WTC11 (cell line): ENCODE measurements at regions not wholly inside any gene's neighbourhood (a gene's known extent, or its start where the extent isn't known, plus 50 kb on each side); places are given as distances from the start of the nearest gene placed in this dataset.

Experiments used
- ATAC-seq: fragments of 200-7000 bp; cut with Tn5 transposase; 2 replicates; pipeline ENCODE4 v1.10.0; 2021; ENCODE audit warnings: mild to moderate bottlenecking, moderate library complexity
- CTCF ChIA-PET: fragments of 300-600 bp; sonication (Branson Sonifier 250); formaldehyde crosslinking; loops from one replicate; lab custom pipeline; 2021; ENCODE audit warnings: antibody characterized with exemption; lab: Charles Lee
- POLR2A ChIA-PET: fragments of 350-600 bp; sonication (Branson Sonifier 250); formaldehyde crosslinking; loops from one replicate; lab custom pipeline; 2021; ENCODE audit warnings: antibody characterized with exemption; lab: Charles Lee
- DNase-seq: peaks from one replicate; pipeline ENCODE4 v3.0.0; 2021; ENCODE audit warnings: low spot score
- H3K27ac Mint-ChIP-seq: 2 replicates; pipeline ENCODE4 v1.8.0; 2021; ENCODE audit warnings: mixed read lengths
- H3K27me3 Mint-ChIP-seq: 2 replicates; pipeline ENCODE4 v1.8.0; 2021; ENCODE audit warnings: low read depth, mild to moderate bottlenecking, moderate library complexity, mixed read lengths
- H3K36me3 Mint-ChIP-seq: 2 replicates; pipeline ENCODE4 v1.8.0; 2021; ENCODE audit warnings: mixed read lengths
- H3K4me1 Mint-ChIP-seq: 2 replicates; pipeline ENCODE4 v1.8.0; 2022; ENCODE audit warnings: mixed read lengths
- H3K4me3 Mint-ChIP-seq: 2 replicates; pipeline ENCODE4 v1.8.0; 2021; ENCODE audit warnings: mild to moderate bottlenecking, moderate library complexity, mixed read lengths
- H3K9me3 Mint-ChIP-seq: 2 replicates; pipeline ENCODE4 v1.8.0; 2021; ENCODE audit warnings: mixed read lengths
- ATF1 ChIP-seq: sonication (generic); formaldehyde crosslinking; IDR thresholded peaks from 2 replicates; pipeline ENCODE4 v1.8.1; 2023; ENCODE audit warnings: mild to moderate bottlenecking, moderate library complexity, missing genetic modification reagents
- ELF4 ChIP-seq: sonication (generic); formaldehyde crosslinking; IDR thresholded peaks from 2 replicates; pipeline ENCODE4 v1.8.1; 2022; ENCODE audit warnings: low read depth, mild to moderate bottlenecking, moderate library complexity, missing genetic modification reagents
- ESRRA ChIP-seq: sonication (generic); formaldehyde crosslinking; IDR thresholded peaks from 2 replicates; pipeline ENCODE4 v1.8.1; 2022; ENCODE audit warnings: mild to moderate bottlenecking, missing genetic modification reagents, borderline replicate concordance
- NFE2L1 ChIP-seq: sonication (generic); formaldehyde crosslinking; IDR thresholded peaks from 2 replicates; pipeline ENCODE4 v1.8.1; 2023; ENCODE audit warnings: missing genetic modification reagents
- NR2C2 ChIP-seq: sonication (generic); formaldehyde crosslinking; IDR thresholded peaks from 2 replicates; pipeline ENCODE4 v1.8.0; 2022; ENCODE audit warnings: mild to moderate bottlenecking, missing genetic modification reagents
- RELA ChIP-seq: sonication (generic); formaldehyde crosslinking; IDR thresholded peaks from 2 replicates; pipeline ENCODE4 v1.8.1; 2022; ENCODE audit warnings: missing genetic modification reagents, mild to moderate bottlenecking, borderline replicate concordance
- SP1 ChIP-seq: sonication (generic); formaldehyde crosslinking; conservative IDR thresholded peaks from 2 replicates; pipeline ENCODE4 v1.8.1; 2022; ENCODE audit warnings: missing genetic modification reagents
- ZNF138 ChIP-seq: sonication (generic); formaldehyde crosslinking; conservative IDR thresholded peaks from 2 replicates; pipeline ENCODE4 v1.8.1; 2022; ENCODE audit warnings: mild to moderate bottlenecking, moderate library complexity, missing genetic modification reagents
- ZNF671 ChIP-seq: fragments of 250-450 bp; sonication (Bioruptor Pico); IDR thresholded peaks from 2 replicates; pipeline ENCODE4 v1.8.0; 2021; ENCODE audit warnings: mild to moderate bottlenecking
- TF ChIP-seq, protein P1 (sequence below): fragments of 250-450 bp; sonication (Bioruptor Pico); IDR thresholded peaks from 2 replicates; pipeline ENCODE4 v1.9.0; 2021; ENCODE audit warnings: mild to moderate bottlenecking
- TF ChIP-seq, protein P2 (sequence below): sonication (generic); formaldehyde crosslinking; IDR thresholded peaks from 2 replicates; pipeline ENCODE4 v1.8.1; 2022; ENCODE audit warnings: mild to moderate bottlenecking, missing genetic modification reagents, moderate library complexity, borderline replicate concordance
- TF ChIP-seq, protein P3 (sequence below): sonication (generic); formaldehyde crosslinking; IDR thresholded peaks from 2 replicates; pipeline ENCODE4 v1.8.1; 2022; ENCODE audit warnings: missing genetic modification reagents, borderline replicate concordance
- TF ChIP-seq, protein P4 (sequence below): sonication (generic); formaldehyde crosslinking; IDR thresholded peaks from 2 replicates; pipeline ENCODE4 v1.8.0; 2022; ENCODE audit warnings: mild to moderate bottlenecking, missing genetic modification reagents
- TF ChIP-seq, protein P5 (sequence below): sonication (generic); formaldehyde crosslinking; IDR thresholded peaks from 2 replicates; pipeline ENCODE4 v1.8.0; 2022; ENCODE audit warnings: mild to moderate bottlenecking, missing genetic modification reagents
- TF ChIP-seq, protein P6 (sequence below): sonication (generic); formaldehyde crosslinking; IDR thresholded peaks from 2 replicates; pipeline ENCODE4 v1.8.1; 2023; ENCODE audit warnings: mild to moderate bottlenecking, moderate library complexity, missing genetic modification reagents
- TF ChIP-seq, protein P7 (sequence below): sonication (generic); formaldehyde crosslinking; IDR thresholded peaks from 2 replicates; pipeline ENCODE4 v1.8.0; 2023; ENCODE audit warnings: missing genetic modification reagents
- TF ChIP-seq, protein P8 (sequence below): sonication (generic); formaldehyde crosslinking; conservative IDR thresholded peaks from 2 replicates; pipeline ENCODE4 v1.8.1; 2023; ENCODE audit warnings: mild to moderate bottlenecking, low read depth, missing genetic modification reagents, moderate library complexity

DNA sequence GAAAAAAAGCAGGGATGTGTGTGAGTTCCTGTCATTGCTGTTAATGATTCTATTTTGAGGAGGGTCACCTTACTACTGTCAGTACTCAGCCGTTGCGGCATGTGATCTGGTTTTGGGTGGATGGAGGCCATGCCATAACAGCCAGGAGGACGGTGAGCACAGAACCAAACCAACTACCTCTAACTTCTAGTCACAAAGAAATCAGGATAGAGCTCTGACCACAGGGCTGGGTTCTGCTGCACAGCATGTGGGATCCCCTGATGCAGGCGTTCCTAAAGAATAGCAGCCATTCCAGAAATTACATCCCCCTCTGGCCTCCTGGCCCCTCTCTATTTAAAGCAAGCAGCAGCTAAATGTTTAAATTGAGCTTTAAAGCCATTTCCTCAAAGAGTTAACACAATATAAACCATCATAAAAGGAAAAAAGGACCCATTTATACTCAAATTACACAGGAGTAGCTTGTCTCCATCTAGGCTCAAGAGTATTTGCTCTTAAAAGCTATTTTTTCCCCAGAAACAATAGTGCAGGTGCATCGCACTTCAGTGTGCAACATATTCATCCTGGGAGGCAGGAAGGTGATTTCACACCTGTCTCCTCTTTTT lies 786.4 kb downstream of the RNF144A start (continued):
- TF ChIP-seq, protein P1, sequence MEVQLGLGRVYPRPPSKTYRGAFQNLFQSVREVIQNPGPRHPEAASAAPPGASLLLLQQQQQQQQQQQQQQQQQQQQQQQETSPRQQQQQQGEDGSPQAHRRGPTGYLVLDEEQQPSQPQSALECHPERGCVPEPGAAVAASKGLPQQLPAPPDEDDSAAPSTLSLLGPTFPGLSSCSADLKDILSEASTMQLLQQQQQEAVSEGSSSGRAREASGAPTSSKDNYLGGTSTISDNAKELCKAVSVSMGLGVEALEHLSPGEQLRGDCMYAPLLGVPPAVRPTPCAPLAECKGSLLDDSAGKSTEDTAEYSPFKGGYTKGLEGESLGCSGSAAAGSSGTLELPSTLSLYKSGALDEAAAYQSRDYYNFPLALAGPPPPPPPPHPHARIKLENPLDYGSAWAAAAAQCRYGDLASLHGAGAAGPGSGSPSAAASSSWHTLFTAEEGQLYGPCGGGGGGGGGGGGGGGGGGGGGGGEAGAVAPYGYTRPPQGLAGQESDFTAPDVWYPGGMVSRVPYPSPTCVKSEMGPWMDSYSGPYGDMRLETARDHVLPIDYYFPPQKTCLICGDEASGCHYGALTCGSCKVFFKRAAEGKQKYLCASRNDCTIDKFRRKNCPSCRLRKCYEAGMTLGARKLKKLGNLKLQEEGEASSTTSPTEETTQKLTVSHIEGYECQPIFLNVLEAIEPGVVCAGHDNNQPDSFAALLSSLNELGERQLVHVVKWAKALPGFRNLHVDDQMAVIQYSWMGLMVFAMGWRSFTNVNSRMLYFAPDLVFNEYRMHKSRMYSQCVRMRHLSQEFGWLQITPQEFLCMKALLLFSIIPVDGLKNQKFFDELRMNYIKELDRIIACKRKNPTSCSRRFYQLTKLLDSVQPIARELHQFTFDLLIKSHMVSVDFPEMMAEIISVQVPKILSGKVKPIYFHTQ (CRISPR knock-in tag) = no peak
- TF ChIP-seq, protein P2, sequence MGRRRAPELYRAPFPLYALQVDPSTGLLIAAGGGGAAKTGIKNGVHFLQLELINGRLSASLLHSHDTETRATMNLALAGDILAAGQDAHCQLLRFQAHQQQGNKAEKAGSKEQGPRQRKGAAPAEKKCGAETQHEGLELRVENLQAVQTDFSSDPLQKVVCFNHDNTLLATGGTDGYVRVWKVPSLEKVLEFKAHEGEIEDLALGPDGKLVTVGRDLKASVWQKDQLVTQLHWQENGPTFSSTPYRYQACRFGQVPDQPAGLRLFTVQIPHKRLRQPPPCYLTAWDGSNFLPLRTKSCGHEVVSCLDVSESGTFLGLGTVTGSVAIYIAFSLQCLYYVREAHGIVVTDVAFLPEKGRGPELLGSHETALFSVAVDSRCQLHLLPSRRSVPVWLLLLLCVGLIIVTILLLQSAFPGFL = no peak
- no peak for TF ChIP-seq ELF4 (CRISPR knock-in tag)
- TF ChIP-seq NFE2L1 (CRISPR knock-in tag) = 0 out of 2 replicates have a peak, but pooled peaks have one; percentile 43
- TF ChIP-seq, protein P3, sequence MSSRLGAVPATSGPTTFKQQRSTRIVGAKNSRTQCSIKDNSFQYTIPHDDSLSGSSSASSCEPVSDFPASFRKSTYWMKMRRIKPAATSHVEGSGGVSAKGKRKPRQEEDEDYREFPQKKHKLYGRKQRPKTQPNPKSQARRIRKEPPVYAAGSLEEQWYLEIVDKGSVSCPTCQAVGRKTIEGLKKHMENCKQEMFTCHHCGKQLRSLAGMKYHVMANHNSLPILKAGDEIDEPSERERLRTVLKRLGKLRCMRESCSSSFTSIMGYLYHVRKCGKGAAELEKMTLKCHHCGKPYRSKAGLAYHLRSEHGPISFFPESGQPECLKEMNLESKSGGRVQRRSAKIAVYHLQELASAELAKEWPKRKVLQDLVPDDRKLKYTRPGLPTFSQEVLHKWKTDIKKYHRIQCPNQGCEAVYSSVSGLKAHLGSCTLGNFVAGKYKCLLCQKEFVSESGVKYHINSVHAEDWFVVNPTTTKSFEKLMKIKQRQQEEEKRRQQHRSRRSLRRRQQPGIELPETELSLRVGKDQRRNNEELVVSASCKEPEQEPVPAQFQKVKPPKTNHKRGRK = no peak

DNA sequence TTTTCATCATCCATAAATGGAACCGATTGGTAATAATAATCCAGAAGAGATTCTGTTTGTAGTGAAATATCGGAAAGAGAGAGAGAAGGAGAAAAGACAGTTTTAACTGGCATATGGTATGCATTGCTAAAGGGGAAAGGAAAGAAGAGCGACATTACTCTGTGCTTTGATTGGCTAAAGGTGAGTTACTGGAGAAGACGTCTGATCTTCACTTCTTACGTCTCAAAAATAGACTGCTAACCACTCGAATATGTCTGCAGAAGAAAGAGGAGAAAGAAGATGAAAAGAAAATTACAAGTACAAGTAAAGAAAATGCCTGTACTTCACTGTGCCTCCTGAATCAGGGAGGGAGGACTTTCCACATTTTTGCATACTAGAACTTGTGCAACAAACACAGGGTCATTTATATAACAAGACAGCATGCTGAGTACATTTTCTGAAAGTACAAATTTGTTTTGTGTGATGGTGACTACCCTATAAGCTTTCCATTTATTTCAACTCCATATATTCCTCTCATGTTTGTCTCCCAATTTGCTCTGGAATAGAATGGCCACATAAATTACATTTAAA lies 787.2 kb downstream of the RNF144A start:
- peaks cover 14% of the 10 kb centered on the region for H3K36me3 Mint-ChIP-seq
- ChIA-PET CTCF (interaction anchor here (0.9 to 1.1 kb wide), 2 partner anchors 33 to 46 kb away, joined by 5 to 6 read pairs; no protein-coding TSS in a partner anchor), POLR2A (interaction anchor here (0.9 to 1.0 kb wide), 2 partner anchors 174 to 273 kb away, joined by 3 read pairs; no protein-coding TSS in a partner anchor)
- 0 out of 2 replicates have a peak, but pooled peaks cover under 1% of the 10 kb centered on the region for H3K27me3 Mint-ChIP-seq
- peaks cover 13% of the 10 kb centered on the region for H3K9me3 Mint-ChIP-seq
- H3K4me3 Mint-ChIP-seq = peak overlapping the region; percentile 41
- peaks cover 58% of the 10 kb centered on the region for H3K4me1 Mint-ChIP-seq
- ATAC-seq = no peak
- H3K27ac Mint-ChIP-seq = peak overlapping the region; percentile 86
- no peak for DNase-seq
- TF ChIP-seq SP1 (CRISPR knock-in tag) (no peak), RELA (CRISPR knock-in tag) (no peak), NR2C2 (CRISPR knock-in tag) (no peak), ESRRA (CRISPR knock-in tag) (no peak), ATF1 (CRISPR knock-in tag) (no peak), ZNF671 (no peak), ZNF138 (no peak)
- TF ChIP-seq, protein P4, sequence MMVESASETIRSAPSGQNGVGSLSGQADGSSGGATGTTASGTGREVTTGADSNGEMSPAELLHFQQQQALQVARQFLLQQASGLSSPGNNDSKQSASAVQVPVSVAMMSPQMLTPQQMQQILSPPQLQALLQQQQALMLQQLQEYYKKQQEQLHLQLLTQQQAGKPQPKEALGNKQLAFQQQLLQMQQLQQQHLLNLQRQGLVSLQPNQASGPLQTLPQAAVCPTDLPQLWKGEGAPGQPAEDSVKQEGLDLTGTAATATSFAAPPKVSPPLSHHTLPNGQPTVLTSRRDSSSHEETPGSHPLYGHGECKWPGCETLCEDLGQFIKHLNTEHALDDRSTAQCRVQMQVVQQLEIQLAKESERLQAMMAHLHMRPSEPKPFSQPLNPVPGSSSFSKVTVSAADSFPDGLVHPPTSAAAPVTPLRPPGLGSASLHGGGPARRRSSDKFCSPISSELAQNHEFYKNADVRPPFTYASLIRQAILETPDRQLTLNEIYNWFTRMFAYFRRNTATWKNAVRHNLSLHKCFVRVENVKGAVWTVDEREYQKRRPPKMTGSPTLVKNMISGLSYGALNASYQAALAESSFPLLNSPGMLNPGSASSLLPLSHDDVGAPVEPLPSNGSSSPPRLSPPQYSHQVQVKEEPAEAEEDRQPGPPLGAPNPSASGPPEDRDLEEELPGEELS (CRISPR knock-in tag) = no peak
- TF ChIP-seq, protein P5, sequence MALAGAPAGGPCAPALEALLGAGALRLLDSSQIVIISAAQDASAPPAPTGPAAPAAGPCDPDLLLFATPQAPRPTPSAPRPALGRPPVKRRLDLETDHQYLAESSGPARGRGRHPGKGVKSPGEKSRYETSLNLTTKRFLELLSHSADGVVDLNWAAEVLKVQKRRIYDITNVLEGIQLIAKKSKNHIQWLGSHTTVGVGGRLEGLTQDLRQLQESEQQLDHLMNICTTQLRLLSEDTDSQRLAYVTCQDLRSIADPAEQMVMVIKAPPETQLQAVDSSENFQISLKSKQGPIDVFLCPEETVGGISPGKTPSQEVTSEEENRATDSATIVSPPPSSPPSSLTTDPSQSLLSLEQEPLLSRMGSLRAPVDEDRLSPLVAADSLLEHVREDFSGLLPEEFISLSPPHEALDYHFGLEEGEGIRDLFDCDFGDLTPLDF = no peak
- TF ChIP-seq, protein P6, sequence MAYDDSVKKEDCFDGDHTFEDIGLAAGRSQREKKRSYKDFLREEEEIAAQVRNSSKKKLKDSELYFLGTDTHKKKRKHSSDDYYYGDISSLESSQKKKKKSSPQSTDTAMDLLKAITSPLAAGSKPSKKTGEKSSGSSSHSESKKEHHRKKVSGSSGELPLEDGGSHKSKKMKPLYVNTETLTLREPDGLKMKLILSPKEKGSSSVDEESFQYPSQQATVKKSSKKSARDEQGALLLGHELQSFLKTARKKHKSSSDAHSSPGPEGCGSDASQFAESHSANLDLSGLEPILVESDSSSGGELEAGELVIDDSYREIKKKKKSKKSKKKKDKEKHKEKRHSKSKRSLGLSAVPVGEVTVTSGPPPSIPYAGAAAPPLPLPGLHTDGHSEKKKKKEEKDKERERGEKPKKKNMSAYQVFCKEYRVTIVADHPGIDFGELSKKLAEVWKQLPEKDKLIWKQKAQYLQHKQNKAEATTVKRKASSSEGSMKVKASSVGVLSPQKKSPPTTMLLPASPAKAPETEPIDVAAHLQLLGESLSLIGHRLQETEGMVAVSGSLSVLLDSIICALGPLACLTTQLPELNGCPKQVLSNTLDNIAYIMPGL (CRISPR knock-in tag) = no peak
- TF ChIP-seq, protein P7, sequence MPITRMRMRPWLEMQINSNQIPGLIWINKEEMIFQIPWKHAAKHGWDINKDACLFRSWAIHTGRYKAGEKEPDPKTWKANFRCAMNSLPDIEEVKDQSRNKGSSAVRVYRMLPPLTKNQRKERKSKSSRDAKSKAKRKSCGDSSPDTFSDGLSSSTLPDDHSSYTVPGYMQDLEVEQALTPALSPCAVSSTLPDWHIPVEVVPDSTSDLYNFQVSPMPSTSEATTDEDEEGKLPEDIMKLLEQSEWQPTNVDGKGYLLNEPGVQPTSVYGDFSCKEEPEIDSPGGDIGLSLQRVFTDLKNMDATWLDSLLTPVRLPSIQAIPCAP (CRISPR knock-in tag) = no peak
- TF ChIP-seq, protein P8, sequence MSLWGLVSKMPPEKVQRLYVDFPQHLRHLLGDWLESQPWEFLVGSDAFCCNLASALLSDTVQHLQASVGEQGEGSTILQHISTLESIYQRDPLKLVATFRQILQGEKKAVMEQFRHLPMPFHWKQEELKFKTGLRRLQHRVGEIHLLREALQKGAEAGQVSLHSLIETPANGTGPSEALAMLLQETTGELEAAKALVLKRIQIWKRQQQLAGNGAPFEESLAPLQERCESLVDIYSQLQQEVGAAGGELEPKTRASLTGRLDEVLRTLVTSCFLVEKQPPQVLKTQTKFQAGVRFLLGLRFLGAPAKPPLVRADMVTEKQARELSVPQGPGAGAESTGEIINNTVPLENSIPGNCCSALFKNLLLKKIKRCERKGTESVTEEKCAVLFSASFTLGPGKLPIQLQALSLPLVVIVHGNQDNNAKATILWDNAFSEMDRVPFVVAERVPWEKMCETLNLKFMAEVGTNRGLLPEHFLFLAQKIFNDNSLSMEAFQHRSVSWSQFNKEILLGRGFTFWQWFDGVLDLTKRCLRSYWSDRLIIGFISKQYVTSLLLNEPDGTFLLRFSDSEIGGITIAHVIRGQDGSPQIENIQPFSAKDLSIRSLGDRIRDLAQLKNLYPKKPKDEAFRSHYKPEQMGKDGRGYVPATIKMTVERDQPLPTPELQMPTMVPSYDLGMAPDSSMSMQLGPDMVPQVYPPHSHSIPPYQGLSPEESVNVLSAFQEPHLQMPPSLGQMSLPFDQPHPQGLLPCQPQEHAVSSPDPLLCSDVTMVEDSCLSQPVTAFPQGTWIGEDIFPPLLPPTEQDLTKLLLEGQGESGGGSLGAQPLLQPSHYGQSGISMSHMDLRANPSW (CRISPR knock-in tag) = no peak
- TF ChIP-seq, protein P3 = no peak
